GM18867 (cell line): ENCODE measurements at regions not wholly inside any gene's neighbourhood (a gene's known extent, or its start where the extent isn't known, plus 50 kb on each side); places are given as distances from the start of the nearest gene placed in this dataset.

ENCODE experiments used
- ATAC-seq: cut with Tn5 transposase; IDR thresholded peaks from one replicate; pipeline ENCODE4 v1.9.1; 2021; ENCODE audit warnings: mild to moderate bottlenecking, moderate library complexity; ENCODE audit not compliant: unreplicated experiment

- ATAC-seq = no peak
Measured at GRCh38 chr7:36088553-36088952, 64.5 kb upstream of the EEPD1 start.

GRCh38 chr7:36088966-36089365 lies 64.1 kb upstream of the EEPD1 start:
- ATAC-seq = no peak

DNA sequence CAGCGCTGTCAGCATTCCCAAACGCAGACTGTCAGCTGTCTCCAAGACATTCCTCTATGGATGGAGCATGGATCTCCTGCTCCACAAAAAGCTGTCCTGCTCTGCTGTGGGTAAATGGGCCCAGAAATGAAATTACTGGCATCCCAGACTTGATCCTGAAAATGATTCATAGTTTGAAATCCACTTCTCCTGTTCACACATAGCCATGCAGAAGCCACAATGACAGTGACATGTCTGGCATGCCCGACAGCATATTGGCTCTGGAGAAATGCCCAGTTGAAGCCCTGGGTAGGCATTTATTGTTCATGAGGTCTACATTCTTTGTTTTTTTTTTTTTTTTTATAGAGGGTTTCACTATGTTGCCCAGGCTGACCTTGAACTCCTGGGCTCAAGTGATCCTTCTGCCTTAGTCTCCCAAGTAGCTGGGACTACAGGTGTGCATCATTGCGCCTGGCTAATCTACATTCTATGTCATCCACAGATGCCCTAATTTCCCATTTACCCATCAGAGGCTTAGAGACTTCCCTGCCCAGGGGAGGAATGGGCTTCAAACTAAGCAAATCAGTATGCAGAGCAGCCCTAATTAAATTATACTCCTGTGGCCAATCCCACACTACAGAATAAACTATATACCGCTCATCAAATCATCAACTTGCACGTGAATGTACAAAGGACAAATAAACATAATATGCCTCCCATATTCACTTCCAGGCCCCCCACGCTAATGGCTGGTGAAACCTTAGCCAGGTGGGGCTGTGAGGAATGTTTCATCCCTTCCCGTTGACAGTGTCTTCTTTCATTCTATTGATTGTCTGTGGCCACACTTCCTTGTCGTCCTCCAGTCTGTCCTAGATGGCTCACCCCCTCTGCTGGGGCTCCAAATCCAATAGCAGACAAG lies 61.8 kb upstream of the EEPD1 start:
- no peak for ATAC-seq

DNA sequence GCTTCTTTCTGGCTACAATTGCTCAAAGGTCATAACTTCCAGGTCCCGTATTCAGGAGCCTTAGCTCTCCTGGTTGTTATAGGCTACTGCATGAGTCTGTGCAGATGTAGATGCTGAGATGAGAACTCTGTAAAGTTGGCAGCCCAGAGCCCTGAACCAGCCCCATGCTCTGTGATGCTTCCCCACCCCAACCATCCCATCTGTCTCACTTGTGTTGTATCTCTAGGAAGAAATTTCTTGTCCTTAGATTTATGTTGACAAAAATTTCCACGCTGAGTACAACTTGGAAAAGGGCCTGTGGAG lies 61.2 kb upstream of the EEPD1 start:
- no peak for ATAC-seq

GRCh38 chr7:36092221-36092771 lies 60.8 kb upstream of the EEPD1 start:
- no peak for ATAC-seq

- ATAC-seq = no peak
Measured at GRCh38 chr7:36096460-36097095, 56.5 kb upstream of the EEPD1 start.

GRCh38 chr7:36098096-36098495 lies 55.0 kb upstream of the EEPD1 start:
- no peak for ATAC-seq

- no peak for ATAC-seq
Measured at GRCh38 chr7:36100226-36100625, 52.8 kb upstream of the EEPD1 start.

- ATAC-seq = no peak
Measured at GRCh38 chr7:36100634-36101033, 52.4 kb upstream of the EEPD1 start.
